ENCODE measurements at regions not wholly inside any gene's neighbourhood (a gene's known extent, or its start where the extent isn't known, plus 50 kb on each side); places are given as distances from the start of the nearest gene placed in this dataset.

DNA sequence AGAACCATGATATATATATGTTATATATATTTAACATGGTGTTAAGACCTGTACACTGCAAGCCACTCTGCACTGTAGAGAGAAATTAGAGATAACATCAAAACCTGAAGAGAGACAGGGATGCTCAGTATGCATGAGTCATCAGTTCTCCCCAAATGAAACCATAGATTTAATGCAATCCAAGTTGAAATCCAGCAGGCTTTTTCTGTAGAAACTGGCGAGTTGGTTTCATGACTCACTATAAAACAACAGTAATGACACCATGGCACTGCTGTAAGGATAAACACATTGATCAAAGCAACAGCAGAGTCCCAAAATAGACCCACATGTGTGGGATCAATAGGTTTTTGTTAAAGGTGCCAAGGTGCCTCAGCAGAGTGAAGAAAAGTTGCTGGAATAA lies 65.8 kb downstream of the RTP5 start:
- H3K27me3 Mint-ChIP-seq (ENCODE audit: low read depth) = no peaks in the 10 kb centered on the region; the same call in none of the 2 replicates
- Histone ChIP-seq H2BK12ac (ENCODE audit: insufficient read length, low read depth, low read length) (no peak overlapping the region), H4K20me1 (ENCODE audit: control insufficient read depth, insufficient read depth, insufficient read length) (no peaks in the 10 kb centered on the region), H3K56ac (ENCODE audit: insufficient read length, low read depth, low read length) (no peak overlapping the region), H4K8ac (replicated peaks; ENCODE audit: insufficient read length, low read depth, low read length) (no peak overlapping the region), H2BK120ac (ENCODE audit: low read depth, low read length, poor library complexity, severe bottlenecking) (no peak overlapping the region), H3K23ac (ENCODE audit: insufficient read length, low read depth, low read length) (no peak overlapping the region), H3K79me1 (ENCODE audit: insufficient read depth, low read depth, low read length, poor library complexity, severe bottlenecking) (no peaks in the 10 kb centered on the region), H3K4me2 (ENCODE audit: insufficient read depth, insufficient read length, low read length) (no peak overlapping the region), H3K14ac (ENCODE audit: insufficient read depth, low read length) (no peak overlapping the region), H4K91ac (ENCODE audit: insufficient read length, low read depth, low read length) (no peak overlapping the region), H2AK5ac (ENCODE audit: insufficient read length, low read length) (no peak overlapping the region), H3K18ac (ENCODE audit: insufficient read length, low read depth, low read length) (no peak overlapping the region), H3K79me2 (ENCODE audit: insufficient read depth, low read length) (no peaks in the 10 kb centered on the region), H2AFZ (ENCODE audit: low read length) (no peak overlapping the region), H3K9ac (ENCODE audit: extremely low read depth, insufficient read length, low read length) (no peak overlapping the region), H3K9me3 (ENCODE audit: control insufficient read depth, low read depth, low read length) (peaks cover 3% of the 10 kb centered on the region), H2BK5ac (ENCODE audit: insufficient read length, low read length) (no peak overlapping the region), H3T11ph (ENCODE audit: low read length) (no peak overlapping the region), H3K4me1 (ENCODE audit: insufficient read depth, low read length) (no peaks in the 10 kb centered on the region), H3K23me2 (ENCODE audit: insufficient read length, low read depth, low read length, poor library complexity, severe bottlenecking) (no peaks in the 10 kb centered on the region), H4K5ac (ENCODE audit: insufficient read length, low read depth, low read length) (no peak overlapping the region), H3K27ac (ENCODE audit: insufficient read length, low read depth, low read length) (no peak overlapping the region), H3K4ac (ENCODE audit: low read depth, low read length) (no peak overlapping the region), H2BK20ac (ENCODE audit: low read depth, low read length, poor library complexity, severe bottlenecking) (no peak overlapping the region), H3K27me3 (ENCODE audit: insufficient read depth, low read length) (no peaks in the 10 kb centered on the region), H2BK15ac (ENCODE audit: low read depth, low read length) (no peak overlapping the region)
- H3K9me3 Mint-ChIP-seq = peaks cover 19 to 22% of the 10 kb centered on the region in 2 experiments
- no peak overlapping the region for H3K27ac Mint-ChIP-seq
- H3K4me3 Mint-ChIP-seq = no peak overlapping the region
- 0 out of 4 replicates have a peak, but pooled peaks cover 0 to 2% of the 10 kb centered on the region in 2 experiments for H3K4me1 Mint-ChIP-seq
- DNase-seq = no peak
- no CpG with 5 or more reads among the region's 1 CpG for WGBS (ENCODE audit: extremely low coverage, insufficient read length, low lambda C conversion rate)
- TF ChIP-seq, protein P1, sequence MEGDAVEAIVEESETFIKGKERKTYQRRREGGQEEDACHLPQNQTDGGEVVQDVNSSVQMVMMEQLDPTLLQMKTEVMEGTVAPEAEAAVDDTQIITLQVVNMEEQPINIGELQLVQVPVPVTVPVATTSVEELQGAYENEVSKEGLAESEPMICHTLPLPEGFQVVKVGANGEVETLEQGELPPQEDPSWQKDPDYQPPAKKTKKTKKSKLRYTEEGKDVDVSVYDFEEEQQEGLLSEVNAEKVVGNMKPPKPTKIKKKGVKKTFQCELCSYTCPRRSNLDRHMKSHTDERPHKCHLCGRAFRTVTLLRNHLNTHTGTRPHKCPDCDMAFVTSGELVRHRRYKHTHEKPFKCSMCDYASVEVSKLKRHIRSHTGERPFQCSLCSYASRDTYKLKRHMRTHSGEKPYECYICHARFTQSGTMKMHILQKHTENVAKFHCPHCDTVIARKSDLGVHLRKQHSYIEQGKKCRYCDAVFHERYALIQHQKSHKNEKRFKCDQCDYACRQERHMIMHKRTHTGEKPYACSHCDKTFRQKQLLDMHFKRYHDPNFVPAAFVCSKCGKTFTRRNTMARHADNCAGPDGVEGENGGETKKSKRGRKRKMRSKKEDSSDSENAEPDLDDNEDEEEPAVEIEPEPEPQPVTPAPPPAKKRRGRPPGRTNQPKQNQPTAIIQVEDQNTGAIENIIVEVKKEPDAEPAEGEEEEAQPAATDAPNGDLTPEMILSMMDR (conservative IDR thresholded peaks at IDR 0.05) = no peak
- peaks cover 9 to 13% (median 11%) of the 10 kb centered on the region in 3 experiments for H3K36me3 Mint-ChIP-seq (ENCODE audit: insufficient read depth in 1 of 3, low read depth in 3 of 3)
